ENCODE measurements at regions not wholly inside any gene's neighbourhood (a gene's known extent, or its start where the extent isn't known, plus 50 kb on each side); places are given as distances from the start of the nearest gene placed in this dataset.
A peak's percentile ranks its signal among the peaks of the same experiment; 100 is the strongest.
"Not testable (repeated sequence)": the region's sequence is repeated elsewhere in the genome, so short reads cannot be mapped to it uniquely, and the experiment has no call there.

GRCh38 chr4:3967204-3967603, 201.0 kb downstream of the ADRA2C start:
- DNase-seq; H4K20me1 ChIP-seq (ENCODE audit: insufficient read depth, low read length); H3K4me3 ChIP-seq (replicated peaks in 1 of 3; ENCODE audit: low read depth in 2 of 3, low read length in 3 of 3); H3K79me2 ChIP-seq (ENCODE audit: insufficient read depth, low read length); H3K4me1 Mint-ChIP-seq; intact Hi-C loops (cut with micrococcal nuclease); H3K36me3 ChIP-seq (replicated peaks in 1 of 2; ENCODE audit: control insufficient read depth in 1 of 2, insufficient read depth in 2 of 2, low read length in 2 of 2); H3K9ac ChIP-seq (ENCODE audit: insufficient read depth, low read length, poor library complexity, severe bottlenecking); H3K36me3 Mint-ChIP-seq; H3K4me2 ChIP-seq (replicated peaks; ENCODE audit: extremely low read depth, low read length, poor library complexity, severe bottlenecking); H3K4me1 ChIP-seq (ENCODE audit: control insufficient read depth in 1 of 2, insufficient read depth in 2 of 2, low read length in 2 of 2); H3K9me3 Mint-ChIP-seq; H2AFZ ChIP-seq (ENCODE audit: insufficient read depth, low read depth, low read length, poor library complexity, severe bottlenecking); H3K27me3 ChIP-seq (ENCODE audit: control insufficient read depth in 2 of 2, insufficient read depth in 2 of 2, low read length in 2 of 2); H3K27ac Mint-ChIP-seq; H3K27ac ChIP-seq (ENCODE audit: low read depth in 1 of 2, low read length in 2 of 2); H3K9me3 ChIP-seq (replicated peaks in 1 of 2; ENCODE audit: control insufficient read depth in 1 of 2, insufficient read depth in 1 of 2, low read length in 2 of 2): not testable (repeated sequence)
- Mint-ChIP-seq H3K4me3 (peak overlapping the region in 1 of 2 donors; percentile 43), H3K27me3 (ENCODE audit: low read depth in 3 of 3) (peaks cover 8 to 19% (median 15%) of the 10 kb centered on the region in 3 donors)
- no CpG with 5 or more reads among the region's 14 CpGs for WGBS (ENCODE audit: insufficient coverage)

GRCh38 chr4:3972626-3973025, 206.4 kb downstream of the ADRA2C start:
- DNase-seq; H3K27ac ChIP-seq (ENCODE audit: low read depth in 1 of 2, low read length in 2 of 2); H3K4me3 ChIP-seq (replicated peaks in 1 of 3; ENCODE audit: low read depth in 2 of 3, low read length in 3 of 3); H3K4me3 Mint-ChIP-seq; H3K79me2 ChIP-seq (ENCODE audit: insufficient read depth, low read length); H4K20me1 ChIP-seq (ENCODE audit: insufficient read depth, low read length); H3K4me2 ChIP-seq (replicated peaks; ENCODE audit: extremely low read depth, low read length, poor library complexity, severe bottlenecking); H3K9me3 ChIP-seq (replicated peaks in 1 of 2; ENCODE audit: control insufficient read depth in 1 of 2, insufficient read depth in 1 of 2, low read length in 2 of 2); H3K9me3 Mint-ChIP-seq; H3K27me3 ChIP-seq (ENCODE audit: control insufficient read depth in 2 of 2, insufficient read depth in 2 of 2, low read length in 2 of 2); intact Hi-C loops (cut with micrococcal nuclease); H3K27ac Mint-ChIP-seq; H3K36me3 Mint-ChIP-seq; H3K4me1 Mint-ChIP-seq; H3K36me3 ChIP-seq (replicated peaks in 1 of 2; ENCODE audit: control insufficient read depth in 1 of 2, insufficient read depth in 2 of 2, low read length in 2 of 2); H2AFZ ChIP-seq (ENCODE audit: insufficient read depth, low read depth, low read length, poor library complexity, severe bottlenecking); H3K4me1 ChIP-seq (ENCODE audit: control insufficient read depth in 1 of 2, insufficient read depth in 2 of 2, low read length in 2 of 2); H3K9ac ChIP-seq (ENCODE audit: insufficient read depth, low read length, poor library complexity, severe bottlenecking): not testable (repeated sequence)
- no CpG with 5 or more reads among the region's 2 CpGs for WGBS (ENCODE audit: insufficient coverage)
- H3K27me3 Mint-ChIP-seq (ENCODE audit: low read depth in 3 of 3), result peaks cover 18 to 29% (median 20%) of the 10 kb centered on the region in 3 donors

- H3K4me1 ChIP-seq (ENCODE audit: control insufficient read depth in 1 of 2, insufficient read depth in 2 of 2, low read length in 2 of 2); intact Hi-C loops (cut with micrococcal nuclease); H2AFZ ChIP-seq (ENCODE audit: insufficient read depth, low read depth, low read length, poor library complexity, severe bottlenecking); H3K27ac Mint-ChIP-seq; H3K27ac ChIP-seq (ENCODE audit: low read depth in 1 of 2, low read length in 2 of 2); H3K27me3 ChIP-seq (ENCODE audit: control insufficient read depth in 2 of 2, insufficient read depth in 2 of 2, low read length in 2 of 2); H4K20me1 ChIP-seq (ENCODE audit: insufficient read depth, low read length); H3K9me3 ChIP-seq (replicated peaks in 1 of 2; ENCODE audit: control insufficient read depth in 1 of 2, insufficient read depth in 1 of 2, low read length in 2 of 2); H3K4me3 ChIP-seq (replicated peaks in 1 of 3; ENCODE audit: low read depth in 2 of 3, low read length in 3 of 3); DNase-seq; H3K4me3 Mint-ChIP-seq; H3K36me3 Mint-ChIP-seq; H3K36me3 ChIP-seq (replicated peaks in 1 of 2; ENCODE audit: control insufficient read depth in 1 of 2, insufficient read depth in 2 of 2, low read length in 2 of 2); H3K9ac ChIP-seq (ENCODE audit: insufficient read depth, low read length, poor library complexity, severe bottlenecking); H3K4me2 ChIP-seq (replicated peaks; ENCODE audit: extremely low read depth, low read length, poor library complexity, severe bottlenecking); H3K4me1 Mint-ChIP-seq; H3K79me2 ChIP-seq (ENCODE audit: insufficient read depth, low read length); H3K9me3 Mint-ChIP-seq: not testable (repeated sequence)
- WGBS (ENCODE audit: insufficient coverage), result 59% methylated on average over 4 of the region's 18 CpGs
- peaks cover 20 to 29% (median 22%) of the 10 kb centered on the region in 3 donors for H3K27me3 Mint-ChIP-seq (ENCODE audit: low read depth in 3 of 3)
Observed at GRCh38 chr4:3973581-3974200, 207.5 kb downstream of the ADRA2C start.

- H3K27ac ChIP-seq (ENCODE audit: low read depth in 1 of 2, low read length in 2 of 2); H3K36me3 ChIP-seq (replicated peaks in 1 of 2; ENCODE audit: control insufficient read depth in 1 of 2, insufficient read depth in 2 of 2, low read length in 2 of 2); H3K4me1 ChIP-seq (ENCODE audit: control insufficient read depth in 1 of 2, insufficient read depth in 2 of 2, low read length in 2 of 2); DNase-seq; H3K9me3 Mint-ChIP-seq; H3K4me1 Mint-ChIP-seq; H3K4me3 ChIP-seq (replicated peaks in 1 of 3; ENCODE audit: low read depth in 2 of 3, low read length in 3 of 3); intact Hi-C loops (cut with micrococcal nuclease); H3K4me3 Mint-ChIP-seq; H2AFZ ChIP-seq (ENCODE audit: insufficient read depth, low read depth, low read length, poor library complexity, severe bottlenecking); H3K27me3 ChIP-seq (ENCODE audit: control insufficient read depth in 2 of 2, insufficient read depth in 2 of 2, low read length in 2 of 2); H3K79me2 ChIP-seq (ENCODE audit: insufficient read depth, low read length); H4K20me1 ChIP-seq (ENCODE audit: insufficient read depth, low read length); H3K9me3 ChIP-seq (replicated peaks in 1 of 2; ENCODE audit: control insufficient read depth in 1 of 2, insufficient read depth in 1 of 2, low read length in 2 of 2); H3K36me3 Mint-ChIP-seq; H3K9ac ChIP-seq (ENCODE audit: insufficient read depth, low read length, poor library complexity, severe bottlenecking); H3K27ac Mint-ChIP-seq; H3K4me2 ChIP-seq (replicated peaks; ENCODE audit: extremely low read depth, low read length, poor library complexity, severe bottlenecking): not testable (repeated sequence)
- peaks cover 9 to 19% (median 17%) of the 10 kb centered on the region in 3 donors for H3K27me3 Mint-ChIP-seq (ENCODE audit: low read depth in 3 of 3)
- 50% methylated on average over 1 of the region's 6 CpGs for WGBS (ENCODE audit: insufficient coverage)
Observed at GRCh38 chr4:3983518-3984125, 217.4 kb downstream of the ADRA2C start.
